HL-60 (cell line): ENCODE measurements at regions not wholly inside any gene's neighbourhood (a gene's known extent, or its start where the extent isn't known, plus 50 kb on each side); places are given as distances from the start of the nearest gene placed in this dataset.

Experiments used
- DNase-seq, 2 experiments: peaks; one replicate each; pipeline ENCODE4 v3.0.0-alpha.2; 2010 to 2020; ENCODE audit warnings: low read depth in 1 of 2, low spot score in 1 of 2
- H3K27ac ChIP-seq: fragments of 250-450 bp; sonication (Bioruptor Pico); replicated peaks from 2 replicates; pipeline ENCODE4 v1.5.1; 2020; ENCODE audit warnings: mild to moderate bottlenecking, moderate library complexity
- H3K27me3 ChIP-seq: fragments of 250-450 bp; sonication (Bioruptor Pico); 2 replicates; pipeline ENCODE4 v1.5.1; 2021; ENCODE audit warnings: mild to moderate bottlenecking, moderate library complexity; ENCODE audit not compliant: insufficient read depth, poor library complexity, severe bottlenecking
- H3K4me3 ChIP-seq: replicated peaks from 2 replicates; pipeline ENCODE4 v1.5.1; 2011; ENCODE audit warnings: mild to moderate bottlenecking, control low read depth, low read length; ENCODE audit not compliant: insufficient read depth
- CTCF ChIP-seq: IDR thresholded peaks from one replicate; pipeline ENCODE4 v1.5.1; 2011; ENCODE audit warnings: low read length, control low read depth, inconsistent platforms; ENCODE audit not compliant: insufficient read depth
- GABPA ChIP-seq: IDR thresholded peaks from 2 replicates; pipeline ENCODE4 v1.6.1; 2012; ENCODE audit warnings: low read depth
- POLR2AphosphoS5 ChIP-seq: IDR thresholded peaks from 2 replicates; pipeline ENCODE4 v1.6.1; 2012; ENCODE audit warnings: low read depth
- REST ChIP-seq: IDR thresholded peaks from 2 replicates; pipeline ENCODE4 v1.6.1; 2012; ENCODE audit warnings: low read depth; ENCODE audit not compliant: insufficient replicate concordance
- SPI1 ChIP-seq: IDR thresholded peaks from 2 replicates; pipeline ENCODE4 v1.6.1; 2012; ENCODE audit warnings: low read depth, mild to moderate bottlenecking, borderline replicate concordance

- no peaks in the 10 kb centered on the region for H3K27me3 ChIP-seq
- no peak for TF ChIP-seq POLR2AphosphoS5
- no peak for TF ChIP-seq CTCF
- TF ChIP-seq GABPA, result no peak
- TF ChIP-seq REST, result no peak
- DNase-seq, result no peak
- H3K27ac ChIP-seq, result no peak overlapping the region
- no peak overlapping the region for H3K4me3 ChIP-seq
Observed at GRCh38 chr14:32009221-32009975, 67.7 kb upstream of the ARHGAP5 start.

GRCh38 chr14:32009976-32010581 lies 67.0 kb upstream of the ARHGAP5 start:
- Histone ChIP-seq H3K27ac (no peak overlapping the region), H3K27me3 (no peaks in the 10 kb centered on the region), H3K4me3 (no peak overlapping the region)
- DNase-seq, result no peak
- no peak for TF ChIP-seq GABPA
- no peak for TF ChIP-seq REST
- no peak for TF ChIP-seq SPI1
- TF ChIP-seq POLR2AphosphoS5, result no peak
- TF ChIP-seq CTCF, result no peak

GRCh38 chr14:32010604-32011125 lies 66.4 kb upstream of the ARHGAP5 start:
- Histone ChIP-seq H3K27me3 (no peaks in the 10 kb centered on the region), H3K27ac (no peak overlapping the region), H3K4me3 (no peak overlapping the region)
- TF ChIP-seq GABPA (no peak), REST (no peak), SPI1 (no peak), CTCF (no peak), POLR2AphosphoS5 (no peak)
- no peak for DNase-seq
